ENCODE measurements at regions not wholly inside any gene's neighbourhood (a gene's known extent, or its start where the extent isn't known, plus 50 kb on each side); places are given as distances from the start of the nearest gene placed in this dataset.

DNA sequence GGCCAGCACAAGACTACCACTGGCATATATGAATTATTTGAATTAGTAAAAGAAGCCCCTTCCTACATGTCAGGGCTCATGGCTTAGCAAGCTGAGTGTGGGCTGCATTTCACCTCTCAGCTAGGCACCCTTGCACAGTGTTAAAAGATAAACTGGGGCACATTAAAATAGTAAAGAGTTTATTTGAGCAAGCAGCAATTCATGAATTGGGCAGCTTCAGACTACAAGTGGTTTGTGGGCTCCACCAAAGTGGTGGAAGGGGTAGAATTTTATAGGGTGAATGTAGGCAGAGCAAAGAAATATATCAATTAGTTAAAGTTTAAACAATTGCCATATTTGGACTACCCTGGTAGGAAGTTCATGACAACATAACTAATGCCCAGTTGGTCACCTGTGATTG is 178.8 kb downstream of the PLPP3 start:
- no peak for DNase-seq (ENCODE audit: low read depth, low spot score)
- no peak overlapping the region for H3K9ac ChIP-seq (ENCODE audit: insufficient read length, low read depth)

DNA sequence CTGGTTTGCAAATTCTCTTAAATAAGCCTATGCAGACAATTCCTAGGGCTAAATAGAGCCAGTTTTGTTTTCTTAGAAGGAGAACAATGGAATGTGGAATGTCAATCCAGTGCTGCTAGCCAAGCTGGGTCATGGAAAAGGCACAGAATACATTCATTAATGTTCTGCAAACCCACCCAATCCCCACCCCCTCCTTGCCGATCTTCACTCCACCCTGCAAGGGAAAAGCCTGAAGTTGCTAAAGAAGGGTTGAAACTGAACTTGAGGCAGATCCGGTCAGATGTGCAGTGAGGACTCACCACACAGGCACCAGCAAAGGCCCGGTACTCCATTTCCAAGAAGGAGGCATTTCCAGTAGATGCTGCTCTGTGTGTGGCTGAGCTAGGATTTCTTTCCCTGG is 179.6 kb downstream of the PLPP3 start:
- no peaks in the 10 kb centered on the region for H3K36me3 ChIP-seq (ENCODE audit: insufficient read depth, insufficient read length, low read length)
- no peak for DNase-seq (ENCODE audit: low read depth, low spot score)
- peaks cover 9% of the 10 kb centered on the region; the same call in 1 of the 2 replicates for H3K9me3 ChIP-seq (ENCODE audit: insufficient read depth, low read length)
- no peak for TF ChIP-seq SUZ12 (IDR thresholded peaks at IDR 0.05; ENCODE audit: extremely low read depth, insufficient read depth, insufficient read length)
- no peak for TF ChIP-seq YY1 (IDR thresholded peaks at IDR 0.05; ENCODE audit: insufficient read depth, insufficient read length)
- no peaks in the 10 kb centered on the region for H3K27me3 ChIP-seq (ENCODE audit: insufficient read depth, insufficient read length)
- H3K9ac ChIP-seq (ENCODE audit: insufficient read length, low read depth): no peak overlapping the region
- H3K4me1 ChIP-seq (ENCODE audit: insufficient read depth, insufficient read length): no peaks in the 10 kb centered on the region
- H3K4me3 ChIP-seq (ENCODE audit: insufficient read length, low read depth): no peak overlapping the region

More for the DNA sequence above, 178.8 kb downstream of the PLPP3 start:
- H3K27me3 ChIP-seq (ENCODE audit: insufficient read depth, insufficient read length): no peaks in the 10 kb centered on the region
- H3K36me3 ChIP-seq (ENCODE audit: insufficient read depth, insufficient read length, low read length): no peaks in the 10 kb centered on the region
- no peak overlapping the region for H3K4me3 ChIP-seq (ENCODE audit: insufficient read length, low read depth)
- H3K4me1 ChIP-seq (ENCODE audit: insufficient read depth, insufficient read length): no peaks in the 10 kb centered on the region
- H3K9me3 ChIP-seq (ENCODE audit: insufficient read depth, low read length): peaks cover 9% of the 10 kb centered on the region; the same call in 1 of the 2 replicates
- no peak for TF ChIP-seq ZNF274 (IDR thresholded peaks at IDR 0.05; ENCODE audit: low read depth, low read length)
- TF ChIP-seq SUZ12 (IDR thresholded peaks at IDR 0.05; ENCODE audit: extremely low read depth, insufficient read depth, insufficient read length): no peak
- TF ChIP-seq YY1 (IDR thresholded peaks at IDR 0.05; ENCODE audit: insufficient read depth, insufficient read length): no peak

DNA sequence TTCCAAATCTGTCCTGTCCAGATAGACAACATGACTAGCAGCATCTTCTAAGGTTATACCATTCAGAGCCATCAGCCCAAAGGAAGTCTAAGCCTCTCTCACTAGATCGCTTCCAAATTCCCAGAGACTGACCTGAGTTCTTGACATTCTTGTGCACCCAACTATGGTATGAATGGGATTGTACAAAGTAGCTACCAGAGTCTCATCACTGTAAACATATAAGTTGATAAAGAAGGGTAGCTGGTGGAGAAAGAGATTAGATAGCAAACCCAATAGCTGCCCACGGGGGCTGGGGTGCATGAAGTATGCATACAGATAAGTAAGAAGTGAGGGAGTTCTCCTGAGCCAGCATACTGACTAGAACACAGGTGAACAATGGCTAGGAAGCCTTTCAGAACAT is 180.0 kb downstream of the PLPP3 start:
- no peak overlapping the region for H3K9ac ChIP-seq (ENCODE audit: insufficient read length, low read depth)
- peaks cover 9% of the 10 kb centered on the region; the same call in 1 of the 2 replicates for H3K9me3 ChIP-seq (ENCODE audit: insufficient read depth, low read length)
- no peak for DNase-seq (ENCODE audit: low read depth, low spot score)
- H3K27me3 ChIP-seq (ENCODE audit: insufficient read depth, insufficient read length): no peaks in the 10 kb centered on the region
- H3K36me3 ChIP-seq (ENCODE audit: insufficient read depth, insufficient read length, low read length): no peaks in the 10 kb centered on the region
- H3K4me3 ChIP-seq (ENCODE audit: insufficient read length, low read depth): no peak overlapping the region
- TF ChIP-seq YY1 (IDR thresholded peaks at IDR 0.05; ENCODE audit: insufficient read depth, insufficient read length) (no peak), SUZ12 (IDR thresholded peaks at IDR 0.05; ENCODE audit: extremely low read depth, insufficient read depth, insufficient read length) (no peak), ZNF274 (IDR thresholded peaks at IDR 0.05; ENCODE audit: low read depth, low read length) (no peak)
- H3K4me1 ChIP-seq (ENCODE audit: insufficient read depth, insufficient read length): no peaks in the 10 kb centered on the region

DNA sequence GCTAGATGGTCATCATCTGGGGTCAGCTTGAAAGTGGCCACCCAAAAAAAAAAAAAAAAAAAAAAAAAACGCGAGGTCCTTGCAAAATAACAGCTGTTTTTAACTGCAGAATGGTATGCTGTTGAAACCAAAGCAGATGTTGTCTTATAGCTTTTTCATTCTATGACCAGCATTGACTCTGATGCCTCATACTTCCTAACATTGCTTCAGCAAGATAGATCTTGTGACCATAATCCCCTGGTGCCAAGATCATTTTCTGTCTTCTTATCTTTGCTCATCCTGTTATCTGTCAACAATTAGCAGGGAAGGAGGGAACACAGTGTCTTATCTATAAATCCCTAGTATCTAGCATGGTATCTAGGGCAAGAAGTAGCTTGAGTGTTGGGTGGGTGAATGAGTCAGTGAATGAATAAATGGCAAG is 181.5 kb downstream of the PLPP3 start:
- no peaks in the 10 kb centered on the region for H3K4me1 ChIP-seq (ENCODE audit: insufficient read depth, insufficient read length)
- no peaks in the 10 kb centered on the region for H3K36me3 ChIP-seq (ENCODE audit: insufficient read depth, insufficient read length, low read length)
- no peak overlapping the region for H3K9ac ChIP-seq (ENCODE audit: insufficient read length, low read depth)
- TF ChIP-seq SUZ12 (IDR thresholded peaks at IDR 0.05; ENCODE audit: extremely low read depth, insufficient read depth, insufficient read length) (no peak), YY1 (IDR thresholded peaks at IDR 0.05; ENCODE audit: insufficient read depth, insufficient read length) (no peak), ZNF274 (IDR thresholded peaks at IDR 0.05; ENCODE audit: low read depth, low read length) (no peak)
- peaks cover 9% of the 10 kb centered on the region; the same call in 1 of the 2 replicates for H3K9me3 ChIP-seq (ENCODE audit: insufficient read depth, low read length)
- H3K27me3 ChIP-seq (ENCODE audit: insufficient read depth, insufficient read length): no peaks in the 10 kb centered on the region
- DNase-seq (ENCODE audit: low read depth, low spot score): no peak
- no peak overlapping the region for H3K4me3 ChIP-seq (ENCODE audit: insufficient read length, low read depth)

DNA sequence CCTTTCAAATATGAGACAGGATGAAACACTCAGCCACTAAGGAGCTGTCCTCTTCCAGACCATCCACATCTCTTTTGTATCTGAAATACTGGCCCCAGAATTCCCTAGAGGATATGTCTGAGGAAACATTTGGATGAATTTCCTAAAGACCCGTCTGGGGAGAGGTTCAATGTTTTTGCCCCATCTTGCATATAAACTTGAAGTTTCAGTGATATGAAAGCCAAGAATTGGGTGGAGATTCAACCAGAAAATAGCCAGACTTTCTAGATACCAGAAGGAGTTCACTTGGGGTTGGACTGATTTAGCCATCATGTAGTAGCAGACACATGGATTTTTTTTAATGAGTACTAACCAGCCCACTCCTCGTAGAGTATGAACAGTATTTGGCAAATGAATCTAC is 182.0 kb downstream of the PLPP3 start:
- Histone ChIP-seq H3K27me3 (ENCODE audit: insufficient read depth, insufficient read length) (no peaks in the 10 kb centered on the region), H3K9me3 (ENCODE audit: insufficient read depth, low read length) (peaks cover 9% of the 10 kb centered on the region; the same call in 1 of the 2 replicates), H3K4me1 (ENCODE audit: insufficient read depth, insufficient read length) (no peaks in the 10 kb centered on the region), H3K9ac (ENCODE audit: insufficient read length, low read depth) (no peak overlapping the region), H3K4me3 (ENCODE audit: insufficient read length, low read depth) (no peak overlapping the region), H3K36me3 (ENCODE audit: insufficient read depth, insufficient read length, low read length) (no peaks in the 10 kb centered on the region)
- DNase-seq (ENCODE audit: low read depth, low spot score): no peak
- TF ChIP-seq ZNF274 (IDR thresholded peaks at IDR 0.05; ENCODE audit: low read depth, low read length) (no peak), YY1 (IDR thresholded peaks at IDR 0.05; ENCODE audit: insufficient read depth, insufficient read length) (no peak), SUZ12 (IDR thresholded peaks at IDR 0.05; ENCODE audit: extremely low read depth, insufficient read depth, insufficient read length) (no peak)

DNA sequence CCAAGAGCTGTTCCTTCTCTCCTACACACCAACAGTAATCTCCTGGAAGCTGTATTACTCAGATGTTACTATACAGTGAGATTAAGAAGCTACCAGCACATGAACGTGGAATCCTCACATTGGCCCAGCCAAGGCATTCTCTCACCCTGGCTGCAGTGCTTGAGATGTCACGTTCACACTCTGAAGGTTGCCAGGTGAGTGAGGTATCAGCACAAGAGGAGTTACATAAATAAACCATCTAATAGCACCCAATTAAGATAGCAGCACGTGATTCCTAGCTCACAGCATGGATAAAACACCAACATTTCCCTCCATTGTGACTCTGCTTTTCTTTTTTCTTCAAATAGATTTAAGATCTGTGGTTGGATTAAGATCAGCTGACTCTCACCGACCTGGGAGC is 182.8 kb downstream of the PLPP3 start:
- Histone ChIP-seq H3K27me3 (ENCODE audit: insufficient read depth, insufficient read length) (no peaks in the 10 kb centered on the region), H3K4me1 (ENCODE audit: insufficient read depth, insufficient read length) (no peaks in the 10 kb centered on the region), H3K4me3 (ENCODE audit: insufficient read length, low read depth) (no peak overlapping the region), H3K36me3 (ENCODE audit: insufficient read depth, insufficient read length, low read length) (no peaks in the 10 kb centered on the region), H3K9ac (ENCODE audit: insufficient read length, low read depth) (no peak overlapping the region), H3K9me3 (ENCODE audit: insufficient read depth, low read length) (peaks cover 9% of the 10 kb centered on the region; the same call in 1 of the 2 replicates)
- no peak for DNase-seq (ENCODE audit: low read depth, low spot score)
- TF ChIP-seq ZNF274 (IDR thresholded peaks at IDR 0.05; ENCODE audit: low read depth, low read length) (no peak), YY1 (IDR thresholded peaks at IDR 0.05; ENCODE audit: insufficient read depth, insufficient read length) (no peak), SUZ12 (IDR thresholded peaks at IDR 0.05; ENCODE audit: extremely low read depth, insufficient read depth, insufficient read length) (no peak)

DNA sequence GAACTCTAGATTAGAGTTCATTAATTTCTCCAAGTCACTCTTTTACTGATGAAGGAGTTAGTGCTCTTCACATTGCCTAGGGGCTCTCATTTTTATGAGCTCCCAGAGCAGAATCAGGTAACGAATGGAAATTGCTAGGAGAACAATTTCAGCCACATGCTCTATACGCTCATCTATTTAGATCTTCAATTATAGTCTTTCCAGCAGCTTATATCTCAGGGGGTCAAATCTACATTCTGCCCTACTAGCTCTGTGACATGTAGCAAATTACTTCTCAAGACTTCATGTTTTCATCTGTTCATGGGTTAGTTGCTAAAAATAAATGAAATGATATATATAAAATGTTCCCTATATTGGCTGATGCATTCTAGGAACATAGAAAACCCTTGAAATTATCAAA is 183.6 kb downstream of the PLPP3 start:
- Histone ChIP-seq H3K27me3 (ENCODE audit: insufficient read depth, insufficient read length) (no peaks in the 10 kb centered on the region), H3K9ac (ENCODE audit: insufficient read length, low read depth) (no peak overlapping the region), H3K4me1 (ENCODE audit: insufficient read depth, insufficient read length) (no peaks in the 10 kb centered on the region), H3K9me3 (ENCODE audit: insufficient read depth, low read length) (peaks cover 8% of the 10 kb centered on the region; the same call in 1 of the 2 replicates), H3K36me3 (ENCODE audit: insufficient read depth, insufficient read length, low read length) (no peaks in the 10 kb centered on the region), H3K4me3 (ENCODE audit: insufficient read length, low read depth) (no peak overlapping the region)
- TF ChIP-seq YY1 (IDR thresholded peaks at IDR 0.05; ENCODE audit: insufficient read depth, insufficient read length) (no peak), ZNF274 (IDR thresholded peaks at IDR 0.05; ENCODE audit: low read depth, low read length) (no peak)
- no peak for DNase-seq (ENCODE audit: low read depth, low spot score)

Data from NT2/D1 (cell line).